NCI-H226 (cell line): ENCODE measurements at regions not wholly inside any gene's neighbourhood (a gene's known extent, or its start where the extent isn't known, plus 50 kb on each side); places are given as distances from the start of the nearest gene placed in this dataset.

Experiments
- DNase-seq: peaks from one replicate; pipeline ENCODE4 v3.0.0-alpha.2; 2015

DNA sequence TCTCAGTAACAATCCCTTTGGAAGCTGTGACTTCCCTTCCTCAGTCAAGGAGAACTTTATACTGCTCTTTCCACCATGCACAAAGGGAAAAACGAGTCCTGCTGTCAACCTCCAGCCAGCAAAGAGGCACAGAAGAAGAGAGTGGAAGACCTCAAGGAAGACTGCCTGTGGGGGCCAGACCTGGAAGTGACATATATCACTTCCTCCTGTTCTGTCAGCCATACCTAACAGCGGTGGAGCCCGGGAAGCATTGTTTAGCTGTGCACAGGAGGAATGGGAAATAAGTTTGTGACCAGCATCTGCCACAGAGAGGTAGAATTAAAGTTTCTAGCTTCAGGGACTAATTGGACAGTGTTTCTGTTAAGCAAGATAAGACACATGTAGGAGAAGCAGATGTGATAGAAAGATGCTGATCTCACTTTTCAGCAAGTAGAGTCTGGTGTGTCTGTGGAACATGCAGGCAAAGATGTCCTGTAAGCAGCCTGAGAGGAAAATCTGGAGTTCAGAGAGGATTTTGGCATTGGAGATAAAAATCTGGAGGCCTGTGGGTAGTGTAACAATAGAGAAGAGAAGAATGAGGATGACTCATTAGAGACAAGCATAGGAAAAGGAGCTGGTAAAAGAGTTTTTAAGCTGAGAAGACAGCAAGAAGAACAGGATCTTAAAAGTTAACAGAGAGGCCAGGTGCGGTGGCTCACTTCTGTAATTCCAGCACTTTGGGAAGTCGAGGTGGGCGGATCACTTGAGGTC is 141.6 kb upstream of the CPSF6 start:
- DNase-seq: peak; percentile 34

DNA sequence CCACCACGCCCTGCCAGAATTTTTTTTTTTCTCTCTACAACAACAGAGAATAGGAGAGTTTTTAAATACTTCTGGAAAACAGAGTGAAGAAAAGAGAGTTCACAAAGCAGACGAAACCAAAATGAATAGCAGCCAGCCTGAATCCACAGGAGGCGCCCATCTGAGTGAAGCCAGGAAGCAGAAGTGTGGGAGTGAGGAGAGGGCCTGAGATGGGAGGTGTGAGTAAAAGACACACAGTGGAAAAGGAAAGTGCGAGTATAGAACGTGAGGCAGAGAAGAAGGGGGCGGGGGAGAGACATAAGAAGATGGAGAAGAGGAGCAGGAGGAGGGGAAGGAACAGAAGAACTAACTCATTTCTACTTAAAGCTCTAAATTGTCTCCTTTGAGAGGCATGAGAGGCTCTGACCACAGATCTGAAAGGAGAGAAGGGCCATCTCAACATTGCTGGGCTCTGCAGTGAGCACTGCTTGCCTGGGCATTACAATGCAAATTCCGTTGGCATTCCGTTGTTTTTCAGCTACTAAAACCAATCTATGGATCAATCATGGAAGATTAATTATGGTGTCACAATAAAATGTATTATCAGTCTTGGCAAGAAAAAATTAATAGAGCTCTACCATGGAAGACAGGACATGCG is 140.1 kb upstream of the CPSF6 start:
- DNase-seq: no peak

DNA sequence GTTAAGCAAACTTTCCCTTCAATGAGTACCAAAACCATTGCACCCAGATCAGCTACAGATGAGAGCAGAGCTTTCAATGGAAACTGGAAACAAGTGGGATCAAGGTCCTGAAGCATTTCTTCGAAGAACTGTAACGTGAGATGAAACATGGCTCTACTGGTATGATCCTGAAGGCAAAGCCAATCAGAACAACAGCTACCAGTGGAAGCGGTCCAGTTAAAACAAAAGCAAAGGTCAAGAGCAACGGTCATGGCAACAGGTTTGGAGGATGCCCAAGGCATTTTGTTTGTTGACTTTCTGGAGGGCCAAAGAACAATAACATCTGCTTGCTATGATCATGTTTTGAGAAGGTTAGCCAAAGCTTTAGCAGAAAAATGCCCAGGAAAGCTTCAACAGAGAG is 137.9 kb upstream of the CPSF6 start:
- DNase-seq: no peak

DNA sequence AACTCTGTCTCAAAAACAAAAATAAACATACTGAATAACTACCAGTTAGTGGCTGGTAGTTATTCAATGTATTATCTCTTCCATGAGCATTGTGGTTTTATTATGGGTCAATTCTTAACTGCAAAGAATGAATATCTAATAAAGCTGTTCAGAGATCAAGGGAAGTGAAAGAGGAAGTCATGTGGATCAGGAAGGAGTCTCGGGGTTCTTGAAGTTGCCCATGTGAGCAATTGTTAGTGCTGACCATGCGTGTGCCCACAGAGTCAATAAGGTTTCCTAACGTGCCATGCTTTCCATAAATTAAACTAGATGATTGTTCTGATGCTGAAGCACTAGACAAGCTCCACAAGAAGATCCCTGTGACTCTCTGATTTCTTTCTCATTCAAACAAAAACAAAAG is 136.5 kb upstream of the CPSF6 start:
- no peak for DNase-seq

DNA sequence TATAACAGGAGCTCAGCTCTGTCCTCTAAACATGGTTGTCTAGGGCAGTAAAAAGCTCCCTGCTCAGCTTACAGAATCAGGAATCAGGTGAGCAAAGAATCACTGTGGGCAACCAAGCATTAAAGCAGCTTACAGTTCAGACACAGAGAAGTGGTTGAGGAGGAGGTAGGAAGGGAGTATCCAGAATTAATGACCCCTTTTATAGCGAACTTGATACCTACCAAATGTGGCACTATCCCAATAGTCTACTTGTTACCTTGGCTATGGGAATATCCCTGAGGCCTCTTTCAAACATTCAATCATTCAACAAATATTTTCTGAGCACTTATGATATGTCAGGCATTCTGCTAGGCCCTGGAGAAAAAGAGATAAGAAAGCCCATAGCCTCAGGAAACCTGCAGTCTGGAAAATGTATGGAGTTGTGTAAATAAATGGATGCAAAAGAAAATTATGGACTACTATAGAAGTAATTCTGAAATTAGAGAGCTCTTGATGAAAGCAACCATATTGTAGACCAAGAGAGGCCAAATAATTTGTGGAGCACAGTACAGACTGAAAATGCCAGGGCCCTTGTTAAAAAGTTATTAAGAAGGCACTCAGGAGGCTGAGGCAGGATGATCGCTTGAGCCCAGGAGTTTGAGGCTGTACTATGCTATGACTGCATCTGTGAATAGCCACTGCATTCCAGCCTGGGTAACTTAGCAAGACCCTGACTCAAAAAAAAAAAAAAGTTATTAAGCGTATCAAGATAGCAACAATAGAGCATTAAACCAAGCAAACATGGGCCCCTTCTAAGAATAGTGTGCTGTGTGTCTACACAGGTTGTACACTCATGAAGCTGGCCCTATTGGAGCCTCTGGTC is 134.0 kb upstream of the CPSF6 start:
- DNase-seq: peak; percentile 81

DNA sequence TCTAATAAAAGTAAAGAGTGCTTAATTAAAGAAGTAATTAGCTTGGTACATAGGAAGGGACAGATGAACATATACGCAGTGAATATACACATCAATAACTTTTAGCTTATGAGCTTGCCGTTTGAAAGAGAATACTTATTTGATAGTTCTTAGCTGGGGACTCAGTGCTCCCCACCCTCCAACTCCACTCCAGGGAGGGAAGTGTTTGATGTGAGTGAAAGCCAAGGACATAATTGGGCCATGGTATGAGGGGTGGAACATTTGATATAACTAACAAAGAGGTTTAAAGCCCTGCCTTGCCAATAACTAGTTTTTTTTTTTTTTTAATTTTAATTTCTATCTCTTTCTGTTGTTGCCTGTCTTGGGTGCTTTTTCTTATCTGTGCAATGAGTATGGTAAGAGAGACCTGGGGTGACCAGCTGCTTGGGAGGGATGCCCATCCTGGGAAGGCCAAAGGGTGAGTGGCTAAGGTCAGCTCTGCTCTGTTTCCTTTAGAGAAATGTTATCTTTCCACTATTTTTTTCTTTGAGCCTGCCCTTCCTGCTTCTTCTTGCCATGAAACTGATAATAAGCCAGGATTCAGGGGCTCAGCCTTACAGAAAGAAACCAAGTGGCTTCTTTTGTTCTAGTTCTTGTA is 132.8 kb upstream of the CPSF6 start:
- no peak for DNase-seq

DNA sequence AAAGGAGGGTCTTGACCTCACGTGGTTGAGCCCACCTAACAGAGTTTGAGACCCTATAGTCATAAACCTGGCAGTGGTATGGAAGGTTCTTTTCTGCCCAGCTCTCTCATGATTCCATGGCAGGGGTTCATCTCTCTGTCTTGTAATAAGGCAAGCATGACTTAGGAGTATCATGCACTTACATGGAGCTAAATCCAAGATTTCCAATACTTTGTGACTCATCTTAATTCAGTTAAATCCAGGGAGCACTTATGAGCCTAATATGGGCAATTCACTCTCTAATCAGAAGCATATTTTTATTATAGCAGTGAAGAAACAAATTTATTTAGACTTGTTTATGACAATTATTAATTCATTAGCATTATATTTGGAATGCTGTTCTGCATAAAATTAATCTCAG is 131.8 kb upstream of the CPSF6 start:
- DNase-seq: no peak

DNA sequence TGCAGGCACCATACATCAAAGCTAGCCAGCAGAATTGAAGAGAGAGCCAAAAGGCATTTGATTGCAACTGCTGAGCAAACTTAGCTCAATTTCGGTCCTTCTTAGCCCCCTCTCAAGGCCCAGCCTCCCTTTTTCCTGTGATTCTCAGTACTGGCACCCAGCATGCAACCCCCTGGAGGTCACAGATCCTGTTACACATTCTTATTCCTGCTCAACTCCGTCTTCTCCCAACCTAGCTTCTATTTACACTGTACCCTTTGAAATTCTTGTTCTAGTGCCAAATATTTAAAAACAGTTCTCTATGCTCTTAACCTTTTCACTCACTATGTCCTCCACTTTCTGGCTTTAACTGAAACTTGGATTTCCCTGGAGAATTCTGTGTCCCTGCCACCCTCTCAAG is 131.3 kb upstream of the CPSF6 start:
- no peak for DNase-seq

DNA sequence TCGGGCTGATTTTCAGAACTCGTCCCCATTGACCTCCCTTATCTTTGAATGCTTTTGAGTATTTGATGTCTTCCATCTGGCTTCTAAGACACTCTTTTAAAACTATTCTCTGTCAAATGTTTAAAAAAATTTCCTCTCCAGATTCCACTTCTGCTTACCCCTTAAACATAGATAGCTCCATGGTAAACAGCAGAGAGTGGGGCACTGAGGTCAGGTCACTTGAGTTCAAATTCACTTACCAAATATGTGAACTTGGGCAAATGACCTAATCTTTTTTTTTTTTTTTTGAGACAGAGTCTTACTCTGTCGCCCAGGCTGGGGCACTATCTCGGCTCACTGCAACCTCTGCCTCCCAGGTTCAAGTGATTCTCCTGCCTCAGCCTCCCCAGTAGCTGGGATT is 126.8 kb upstream of the CPSF6 start:
- DNase-seq: no peak

DNA sequence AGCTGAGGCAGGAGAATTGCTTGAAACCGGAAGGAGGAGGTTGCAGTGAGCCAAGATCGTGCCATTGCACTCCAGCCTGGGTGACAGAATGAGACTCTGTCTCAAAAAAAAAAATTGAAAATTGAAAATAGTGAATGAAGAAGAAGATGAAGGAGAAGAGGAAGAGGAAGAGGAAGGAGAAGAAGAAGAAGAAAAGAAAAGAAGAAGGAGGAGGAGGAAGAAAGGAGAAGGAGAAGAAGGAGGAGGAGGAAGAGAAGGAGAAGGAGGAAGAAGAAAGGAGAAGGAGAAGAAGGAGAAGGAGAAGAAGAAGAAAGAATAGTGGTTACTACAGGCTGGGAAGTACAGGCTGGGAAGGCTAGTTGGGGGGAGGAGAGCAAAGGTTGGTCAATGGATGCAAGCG is 124.3 kb upstream of the CPSF6 start:
- no peak for DNase-seq

DNA sequence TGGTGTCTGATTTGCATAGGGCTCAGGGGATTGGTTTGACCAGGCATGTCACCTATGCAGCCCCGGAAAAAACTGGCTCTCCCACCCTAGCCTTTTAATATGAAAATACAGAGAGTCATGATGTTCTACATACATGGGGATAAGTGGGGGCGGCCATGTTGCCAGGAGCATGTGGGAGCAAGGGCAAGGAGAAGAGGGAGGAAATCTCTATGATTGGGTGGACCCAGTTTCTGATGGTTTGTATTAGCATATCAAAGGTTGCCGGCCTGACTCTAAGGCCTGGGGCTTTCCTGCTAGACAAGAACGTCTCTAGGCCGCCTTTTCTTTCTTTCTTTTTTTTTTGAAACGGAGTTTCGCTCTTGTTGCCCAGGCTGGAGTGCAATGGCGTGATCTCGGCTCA is 123.4 kb upstream of the CPSF6 start:
- no peak for DNase-seq

DNA sequence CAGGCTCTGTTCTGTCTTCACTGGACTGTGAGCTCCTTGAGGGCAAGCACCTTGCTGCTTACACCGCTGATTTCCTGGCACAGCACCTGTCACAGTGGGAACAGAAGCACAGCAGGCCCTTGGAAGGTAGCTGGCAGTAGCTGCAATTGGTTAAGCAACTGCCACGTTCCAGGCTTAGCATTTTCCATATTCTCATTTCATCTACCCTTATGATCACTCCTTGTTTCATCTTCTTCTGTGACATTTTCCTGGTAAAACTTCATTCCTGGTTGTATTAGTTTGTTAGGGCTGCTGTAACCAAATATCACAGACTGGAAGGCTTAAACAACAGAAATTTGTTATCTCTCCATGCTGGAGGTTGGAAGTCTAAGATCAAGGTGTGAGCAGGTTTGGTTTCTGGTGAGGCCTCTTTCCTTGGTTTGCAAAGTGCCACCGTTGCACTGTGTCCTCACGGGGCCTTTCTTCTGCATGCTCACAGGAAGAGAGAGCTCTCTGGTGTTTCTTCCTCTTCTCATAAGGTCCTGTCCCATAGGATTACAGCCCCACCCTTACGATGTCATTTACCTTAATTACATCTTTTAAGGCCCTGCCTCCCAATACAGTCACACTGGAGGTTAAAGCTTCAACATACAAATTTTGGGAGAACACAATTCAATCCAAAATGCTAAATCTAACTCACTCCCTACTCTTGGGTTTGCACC is 121.7 kb upstream of the CPSF6 start:
- no peak for DNase-seq

DNA sequence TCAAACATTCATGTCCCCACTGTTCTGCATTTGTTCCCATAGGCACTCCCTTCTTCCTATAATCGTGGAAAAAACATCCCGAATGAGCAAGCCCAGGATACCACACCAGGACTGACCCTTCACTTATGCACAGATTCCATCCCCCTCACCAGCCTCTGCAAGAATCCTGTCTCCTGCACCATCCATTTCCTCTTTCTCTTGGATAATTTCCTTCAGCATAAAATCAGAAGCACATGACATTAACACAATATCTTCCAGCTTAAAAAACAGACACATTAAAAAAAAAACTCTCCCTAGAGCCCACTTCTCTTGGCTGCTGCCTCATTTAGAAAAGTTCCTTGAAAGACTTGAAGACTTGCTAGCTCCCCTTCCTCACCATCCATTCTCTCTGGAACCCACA is 120.9 kb upstream of the CPSF6 start:
- no peak for DNase-seq

DNA sequence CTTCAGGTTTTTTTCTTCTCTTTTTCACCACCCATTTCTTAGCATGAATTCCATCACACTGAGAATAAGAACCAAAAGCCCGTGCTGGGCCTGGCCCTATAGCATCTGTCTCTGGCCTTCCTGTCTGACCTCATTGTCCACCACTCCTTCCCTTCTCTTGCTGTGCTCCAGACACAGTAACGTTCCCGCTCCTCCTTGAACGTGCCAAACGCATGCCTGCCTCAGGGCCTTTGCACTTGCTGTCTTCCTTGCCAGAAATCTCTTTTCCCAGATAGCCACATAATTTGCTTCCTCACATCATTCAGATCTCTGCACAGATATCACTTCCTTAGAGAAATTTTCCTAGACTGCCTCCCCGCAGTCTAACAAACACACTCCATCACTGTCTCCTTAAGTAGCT is 119.6 kb upstream of the CPSF6 start:
- no peak for DNase-seq

DNA sequence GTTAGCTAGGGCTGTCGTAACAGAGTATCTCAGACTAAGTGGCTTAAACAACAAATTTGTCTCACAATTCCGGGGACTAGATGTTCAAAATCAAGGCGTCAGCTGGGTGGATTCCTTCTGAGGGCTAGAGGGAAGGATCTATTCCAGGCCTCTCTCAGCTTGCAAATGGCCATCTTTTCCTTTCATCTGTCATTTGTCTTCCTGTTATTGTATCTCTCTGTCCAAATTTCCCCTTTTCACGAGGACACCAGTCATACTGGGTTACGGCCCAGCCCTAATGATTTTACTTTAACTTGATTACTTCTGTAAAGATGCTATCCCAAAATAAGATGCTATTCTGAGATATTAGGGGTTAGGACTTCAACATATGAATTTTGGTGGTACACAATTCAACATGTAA is 119.0 kb upstream of the CPSF6 start:
- no peak for DNase-seq

DNA sequence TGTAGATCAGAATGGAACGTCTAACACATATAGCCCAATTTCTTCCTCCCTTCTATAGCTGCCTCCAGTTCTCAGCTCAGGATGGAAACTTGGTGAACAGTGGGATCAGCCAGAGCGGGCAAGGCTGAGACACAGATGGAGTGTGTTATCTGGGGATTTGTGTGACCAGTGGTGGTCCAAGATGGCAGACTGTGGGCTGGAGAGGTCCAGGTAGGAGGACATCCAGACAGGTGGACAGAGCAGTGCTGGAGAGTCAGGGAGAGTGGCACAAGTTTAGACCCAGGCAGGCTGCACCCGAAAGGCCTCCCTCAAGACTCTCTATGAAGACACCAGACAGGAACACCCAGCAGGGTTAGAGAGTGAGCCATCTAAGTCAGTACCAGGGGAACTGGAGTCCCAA is 116.1 kb upstream of the CPSF6 start:
- no peak for DNase-seq

DNA sequence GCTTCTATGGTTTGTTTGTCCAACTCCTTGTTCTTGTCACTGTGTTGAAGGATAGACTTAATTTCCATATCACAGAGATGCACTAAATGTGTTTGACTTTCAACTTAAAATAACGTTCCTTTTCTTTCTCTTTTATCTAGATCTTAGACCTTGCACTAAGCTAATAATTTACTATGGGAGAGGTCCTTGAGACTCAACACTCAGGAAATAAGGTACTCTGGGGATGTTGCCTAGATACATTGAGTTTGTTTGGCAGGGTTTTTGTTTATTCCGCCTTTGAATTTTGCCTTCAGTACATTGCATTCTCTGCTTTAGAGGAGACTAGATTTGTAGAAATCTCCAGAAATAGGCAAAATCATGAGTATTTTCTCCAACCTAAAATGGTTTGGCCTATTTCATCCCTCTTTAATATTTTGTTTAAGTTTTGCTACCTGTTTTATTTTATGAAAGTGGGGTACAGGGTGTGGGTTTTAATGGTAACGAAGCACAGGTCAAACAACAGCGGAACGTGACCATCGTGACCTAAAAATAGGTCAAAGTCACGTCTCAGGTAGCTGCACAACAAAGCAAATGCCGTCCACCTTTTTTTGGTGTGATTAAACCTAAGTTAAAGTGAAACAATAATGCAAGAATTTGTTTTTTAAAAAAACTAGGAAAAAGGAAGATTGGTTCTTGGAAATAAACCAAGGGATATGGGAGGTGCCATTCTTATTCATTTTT is 115.3 kb upstream of the CPSF6 start:
- DNase-seq: no peak

DNA sequence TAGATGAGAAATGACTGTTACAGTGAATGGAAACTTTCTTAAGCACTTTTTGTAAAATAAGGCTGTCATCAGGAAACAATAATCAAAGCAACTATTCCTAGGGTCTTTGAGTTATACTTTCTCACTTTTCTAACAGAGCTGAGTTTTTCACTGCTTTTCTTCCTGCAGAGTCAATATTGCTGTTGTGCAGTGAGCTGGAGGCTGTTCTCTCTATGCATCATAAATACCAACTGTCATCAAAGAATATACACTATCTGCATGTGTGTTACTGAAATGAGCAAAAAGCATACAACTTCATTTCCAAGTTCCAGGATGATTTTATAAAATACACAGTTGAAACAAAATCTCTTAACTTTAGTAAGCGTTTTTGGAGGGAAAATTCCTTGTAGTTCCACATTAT is 110.4 kb upstream of the CPSF6 start:
- no peak for DNase-seq

DNA sequence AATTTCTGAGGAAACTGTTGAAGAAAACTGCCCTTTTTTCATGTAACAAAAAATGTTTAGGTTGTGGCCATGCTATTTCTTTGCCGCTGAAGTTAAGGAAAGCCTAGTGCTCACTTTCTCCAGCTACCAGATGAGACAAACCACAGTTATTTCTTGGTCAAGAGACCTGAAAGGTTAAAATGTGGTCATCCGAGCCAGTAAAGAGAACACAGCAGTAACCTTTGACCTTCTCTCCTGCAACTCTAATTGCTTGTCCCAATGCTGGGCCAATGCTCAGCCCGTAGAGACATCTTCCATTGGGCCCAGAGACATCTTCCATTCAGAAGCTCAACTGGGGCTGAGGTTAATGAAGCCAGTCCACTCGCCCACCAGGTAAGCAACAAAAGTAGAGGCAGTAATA is 109.8 kb upstream of the CPSF6 start:
- DNase-seq: no peak

DNA sequence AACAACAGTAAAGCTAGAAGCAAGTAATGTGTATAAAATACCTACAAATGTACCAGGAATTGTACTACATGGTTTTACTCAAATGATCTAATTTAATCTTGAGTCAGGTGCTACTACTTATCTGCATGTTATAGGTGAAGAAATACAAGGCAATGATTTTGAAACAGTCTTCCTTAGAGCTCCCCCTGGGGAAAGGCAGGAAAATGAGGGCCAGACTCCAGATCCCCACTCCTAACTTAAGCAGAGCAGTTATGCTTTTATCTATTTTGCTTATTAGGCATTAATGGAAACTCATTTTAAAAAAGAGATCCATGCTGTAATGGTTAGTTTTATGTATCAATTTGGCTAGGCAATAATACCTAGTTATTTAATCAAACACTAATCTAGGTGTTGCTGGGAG is 109.3 kb upstream of the CPSF6 start:
- no peak for DNase-seq

DNA sequence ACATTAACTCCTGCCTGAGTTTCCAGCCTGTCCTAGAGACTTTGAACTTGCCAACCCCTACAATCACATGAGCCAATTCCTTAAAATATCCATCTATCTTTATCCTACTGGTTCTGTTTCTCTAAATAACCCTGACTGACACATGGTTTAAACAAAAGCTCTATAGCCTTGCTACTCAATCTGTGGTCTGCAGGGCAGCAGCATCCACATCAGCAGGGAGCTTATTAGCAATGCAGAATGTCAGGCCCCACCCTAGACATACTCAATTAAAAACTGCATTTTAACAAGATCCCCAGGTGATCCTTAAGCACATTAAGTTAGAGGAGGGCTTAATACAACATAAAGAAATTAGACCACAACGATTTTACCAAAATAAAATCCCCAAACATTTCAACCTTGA is 108.3 kb upstream of the CPSF6 start:
- no peak for DNase-seq

DNA sequence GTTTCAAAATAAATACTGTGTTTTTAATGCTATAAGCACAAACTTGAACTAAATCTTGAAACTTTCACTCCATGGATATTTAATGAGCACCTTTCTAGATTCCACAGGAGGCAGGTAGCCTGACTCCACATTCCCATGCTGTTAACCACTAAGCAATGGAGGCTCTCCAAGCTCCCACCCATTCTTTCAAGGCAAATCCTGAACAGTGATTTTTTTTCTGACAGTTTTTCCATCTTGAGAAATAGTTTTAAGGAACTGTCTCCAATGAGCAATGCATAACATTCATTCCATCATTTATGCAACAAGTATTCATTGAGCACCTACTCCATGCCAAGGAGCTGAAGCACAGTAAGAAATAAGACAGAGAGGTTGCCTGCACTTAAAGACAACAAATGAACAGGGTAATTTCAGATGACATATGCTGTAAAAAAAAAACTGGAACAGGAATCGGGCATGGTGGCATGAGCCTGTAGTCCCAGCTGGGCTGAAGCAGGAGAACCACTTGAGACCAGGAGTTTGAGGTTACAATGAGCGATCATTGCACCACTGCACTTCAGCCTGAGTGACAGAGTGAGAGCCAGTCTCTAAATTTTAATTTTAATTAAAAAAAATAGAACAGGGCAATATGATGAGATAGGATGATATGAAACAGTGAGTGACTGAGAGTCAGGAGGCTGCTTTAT is 102.3 kb upstream of the CPSF6 start:
- no peak for DNase-seq
